H9 (cell line): ENCODE measurements at regions not wholly inside any gene's neighbourhood (a gene's known extent, or its start where the extent isn't known, plus 50 kb on each side); places are given as distances from the start of the nearest gene placed in this dataset.

Experiments used
- DNase-seq: peaks from one replicate; pipeline ENCODE4 v3.0.0-alpha.2; 2017
- H2AFZ ChIP-seq: one replicate; pipeline ENCODE4 v1.6.1; 2013; ENCODE audit warnings: mild to moderate bottlenecking, low read length, control low read depth, moderate library complexity
- H2AK5ac ChIP-seq: 2 replicates; pipeline ENCODE4 v1.6.1; 2013; ENCODE audit warnings: low read length, control low read depth, mixed read lengths; ENCODE audit not compliant: insufficient read length
- H2BK120ac ChIP-seq: one replicate; pipeline ENCODE4 v1.6.1; 2013; ENCODE audit warnings: low read depth, mild to moderate bottlenecking, low read length, control low read depth, inconsistent platforms; ENCODE audit not compliant: poor library complexity, severe bottlenecking
- H2BK12ac ChIP-seq: 2 replicates; pipeline ENCODE4 v1.6.1; 2013; ENCODE audit warnings: low read length, control low read depth, mixed read lengths, low read depth; ENCODE audit not compliant: insufficient read length
- H2BK15ac ChIP-seq: 2 replicates; pipeline ENCODE4 v1.6.1; 2013; ENCODE audit warnings: low read depth, low read length, control low read depth
- H2BK20ac ChIP-seq: one replicate; pipeline ENCODE4 v1.6.1; 2013; ENCODE audit warnings: low read depth, mild to moderate bottlenecking, low read length, control low read depth, inconsistent platforms; ENCODE audit not compliant: poor library complexity, severe bottlenecking
- H2BK5ac ChIP-seq: 2 replicates; pipeline ENCODE4 v1.6.1; 2013; ENCODE audit warnings: low read length, control low read depth, mixed read lengths; ENCODE audit not compliant: insufficient read length
- H3K14ac ChIP-seq: 2 replicates; pipeline ENCODE4 v1.6.1; 2013; ENCODE audit warnings: low read length, control low read depth; ENCODE audit not compliant: insufficient read depth
- H3K18ac ChIP-seq: 2 replicates; pipeline ENCODE4 v1.6.1; 2013; ENCODE audit warnings: low read depth, mild to moderate bottlenecking, mixed read lengths, low read length, control low read depth; ENCODE audit not compliant: insufficient read length
- H3K23ac ChIP-seq: 2 replicates; pipeline ENCODE4 v1.6.1; 2013; ENCODE audit warnings: low read length, control low read depth, mixed read lengths, low read depth; ENCODE audit not compliant: insufficient read length
- H3K23me2 ChIP-seq: 2 replicates; pipeline ENCODE4 v1.6.1; 2013; ENCODE audit warnings: low read depth, mild to moderate bottlenecking, mixed read lengths, low read length, control low read depth; ENCODE audit not compliant: insufficient read length, poor library complexity, severe bottlenecking
- H3K27ac ChIP-seq: 2 replicates; pipeline ENCODE4 v1.5.1; 2013; ENCODE audit warnings: low read length, control low read depth, mixed read lengths, low read depth; ENCODE audit not compliant: insufficient read length
- H3K27me3 ChIP-seq: 2 replicates; pipeline ENCODE4 v1.6.1; 2013; ENCODE audit warnings: low read length, control low read depth, inconsistent platforms; ENCODE audit not compliant: insufficient read depth
- H3K4ac ChIP-seq: 2 replicates; pipeline ENCODE4 v1.6.1; 2013; ENCODE audit warnings: low read depth, mild to moderate bottlenecking, control low read depth, inconsistent platforms, low read length, moderate library complexity
- H3K4me1 ChIP-seq: 2 replicates; pipeline ENCODE4 v1.6.1; 2013; ENCODE audit warnings: low read length, control low read depth, inconsistent platforms; ENCODE audit not compliant: insufficient read depth
- H3K4me2 ChIP-seq: 2 replicates; pipeline ENCODE4 v1.6.1; 2013; ENCODE audit warnings: low read length, control low read depth, mixed read lengths; ENCODE audit not compliant: insufficient read length, insufficient read depth
- H3K56ac ChIP-seq: 2 replicates; pipeline ENCODE4 v1.6.1; 2013; ENCODE audit warnings: low read depth, mild to moderate bottlenecking, mixed read lengths, low read length, control low read depth; ENCODE audit not compliant: insufficient read length
- H3K79me1 ChIP-seq: 2 replicates; pipeline ENCODE4 v1.6.1; 2013; ENCODE audit warnings: low read depth, mild to moderate bottlenecking, moderate library complexity, low read length, control low read depth, inconsistent platforms; ENCODE audit not compliant: insufficient read depth, poor library complexity, severe bottlenecking
- H3K79me2 ChIP-seq: 2 replicates; pipeline ENCODE4 v1.6.1; 2013; ENCODE audit warnings: low read length, control low read depth, inconsistent platforms; ENCODE audit not compliant: insufficient read depth
- H3K9ac ChIP-seq: 2 replicates; pipeline ENCODE4 v1.6.1; 2013; ENCODE audit warnings: low read length, control low read depth, mixed read lengths; ENCODE audit not compliant: insufficient read length; ENCODE audit errors: extremely low read depth
- H3K9me3 ChIP-seq: one replicate; pipeline ENCODE4 v1.6.1; 2013; ENCODE audit warnings: low read depth, low read length, inconsistent platforms; ENCODE audit not compliant: control insufficient read depth
- H3T11ph ChIP-seq: one replicate; pipeline ENCODE4 v1.6.1; 2013; ENCODE audit warnings: mild to moderate bottlenecking, low read length, control low read depth, inconsistent platforms
- H4K20me1 ChIP-seq: one replicate; pipeline ENCODE4 v1.6.1; 2013; ENCODE audit not compliant: control insufficient read depth, insufficient read length, insufficient read depth
- H4K5ac ChIP-seq: 2 replicates; pipeline ENCODE4 v1.6.1; 2013; ENCODE audit warnings: low read depth, mild to moderate bottlenecking, mixed read lengths, low read length, control low read depth; ENCODE audit not compliant: insufficient read length
- H4K8ac ChIP-seq: replicated peaks from 2 replicates; pipeline ENCODE4 v1.6.1; 2013; ENCODE audit warnings: low read length, control low read depth, mixed read lengths, low read depth; ENCODE audit not compliant: insufficient read length
- H4K91ac ChIP-seq: 2 replicates; pipeline ENCODE4 v1.6.1; 2013; ENCODE audit warnings: low read depth, mild to moderate bottlenecking, moderate library complexity, mixed read lengths, low read length, control low read depth; ENCODE audit not compliant: insufficient read length
- H3K27ac Mint-ChIP-seq, 3 experiments: 2 replicates in 2 of 3; 3 replicates in 1 of 3; pipeline ENCODE4 v1.8.0; 2020 to 2021; ENCODE audit warnings: mixed read lengths in 3 of 3, mild to moderate bottlenecking in 1 of 3, moderate library complexity in 1 of 3
- H3K27me3 Mint-ChIP-seq: 2 replicates; pipeline ENCODE4 v1.8.0; 2021; ENCODE audit warnings: low read depth, mild to moderate bottlenecking, moderate library complexity, mixed read lengths
- H3K36me3 Mint-ChIP-seq, 3 experiments: 2 replicates in 2 of 3; 3 replicates in 1 of 3; pipeline ENCODE4 v1.8.0; 2020 to 2021; ENCODE audit warnings: low read depth in 3 of 3, mixed read lengths in 3 of 3; ENCODE audit not compliant: insufficient read depth in 1 of 3
- H3K4me1 Mint-ChIP-seq, 2 experiments: 2 replicates each; pipeline ENCODE4 v1.8.0; 2020; ENCODE audit warnings: mixed read lengths in 2 of 2
- H3K4me3 Mint-ChIP-seq, 2 experiments: 2 replicates in 1 of 2; 3 replicates in 1 of 2; pipeline ENCODE4 v1.8.0; 2020 to 2021; ENCODE audit warnings: mild to moderate bottlenecking in 2 of 2, mixed read lengths in 2 of 2, moderate library complexity in 1 of 2
- H3K9me3 Mint-ChIP-seq, 2 experiments: 2 replicates in 1 of 2; 3 replicates in 1 of 2; pipeline ENCODE4 v1.8.0; 2020; ENCODE audit warnings: mild to moderate bottlenecking in 2 of 2, mixed read lengths in 2 of 2, moderate library complexity in 1 of 2
- WGBS: extraction: QIAGEN DNeasy Blood & Tissue Kit; methylation state at CpG from one replicate; pipeline ENCODE4 v1.1.7; 2013; ENCODE audit warnings: missing lambda C conversion rate, low lambda C conversion rate, mixed read lengths; ENCODE audit not compliant: insufficient read length; ENCODE audit errors: extremely low coverage; 5-methylcytosine and 5-hydroxymethylcytosine counted together
- TF ChIP-seq, protein P1 (sequence below): fragments of 200-600 bp; sonication (generic); conservative IDR thresholded peaks from 3 replicates; pipeline ENCODE4 v1.8.0; 2021; ENCODE audit warnings: antibody characterized with exemption, mild to moderate bottlenecking

- Histone ChIP-seq H3K23ac (no peak overlapping the region), H2BK15ac (no peak overlapping the region), H3K23me2 (no peaks in the 10 kb centered on the region), H3K4me1 (no peaks in the 10 kb centered on the region), H2BK120ac (no peak overlapping the region), H3K4ac (no peak overlapping the region), H2AFZ (no peak overlapping the region), H2BK12ac (no peak overlapping the region), H3K9me3 (peaks cover 72% of the 10 kb centered on the region), H4K20me1 (no peaks in the 10 kb centered on the region), H3K18ac (no peak overlapping the region), H3T11ph (no peak overlapping the region), H4K91ac (no peak overlapping the region), H3K14ac (no peak overlapping the region), H4K8ac (no peak overlapping the region), H3K4me2 (no peak overlapping the region), H4K5ac (no peak overlapping the region), H3K27me3 (no peaks in the 10 kb centered on the region), H2BK5ac (no peak overlapping the region), H3K27ac (no peak overlapping the region), H3K56ac (no peak overlapping the region), H3K79me2 (no peaks in the 10 kb centered on the region), H3K79me1 (no peaks in the 10 kb centered on the region), H2BK20ac (no peak overlapping the region), H3K9ac (no peak overlapping the region), H2AK5ac (no peak overlapping the region)
- H3K27ac Mint-ChIP-seq, result no peak overlapping the region
- H3K27me3 Mint-ChIP-seq, result no peaks in the 10 kb centered on the region
- no peak overlapping the region for H3K4me3 Mint-ChIP-seq
- TF ChIP-seq, protein P1, sequence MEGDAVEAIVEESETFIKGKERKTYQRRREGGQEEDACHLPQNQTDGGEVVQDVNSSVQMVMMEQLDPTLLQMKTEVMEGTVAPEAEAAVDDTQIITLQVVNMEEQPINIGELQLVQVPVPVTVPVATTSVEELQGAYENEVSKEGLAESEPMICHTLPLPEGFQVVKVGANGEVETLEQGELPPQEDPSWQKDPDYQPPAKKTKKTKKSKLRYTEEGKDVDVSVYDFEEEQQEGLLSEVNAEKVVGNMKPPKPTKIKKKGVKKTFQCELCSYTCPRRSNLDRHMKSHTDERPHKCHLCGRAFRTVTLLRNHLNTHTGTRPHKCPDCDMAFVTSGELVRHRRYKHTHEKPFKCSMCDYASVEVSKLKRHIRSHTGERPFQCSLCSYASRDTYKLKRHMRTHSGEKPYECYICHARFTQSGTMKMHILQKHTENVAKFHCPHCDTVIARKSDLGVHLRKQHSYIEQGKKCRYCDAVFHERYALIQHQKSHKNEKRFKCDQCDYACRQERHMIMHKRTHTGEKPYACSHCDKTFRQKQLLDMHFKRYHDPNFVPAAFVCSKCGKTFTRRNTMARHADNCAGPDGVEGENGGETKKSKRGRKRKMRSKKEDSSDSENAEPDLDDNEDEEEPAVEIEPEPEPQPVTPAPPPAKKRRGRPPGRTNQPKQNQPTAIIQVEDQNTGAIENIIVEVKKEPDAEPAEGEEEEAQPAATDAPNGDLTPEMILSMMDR, result no peak
- no CpG with 5 or more reads among the region's 4 CpGs for WGBS
- H3K4me1 Mint-ChIP-seq, result no peaks in the 10 kb centered on the region
- peaks cover 29 to 98% of the 10 kb centered on the region in 2 experiments for H3K9me3 Mint-ChIP-seq
- no peak for DNase-seq
- peaks cover 0 to 9% (median 0%) of the 10 kb centered on the region in 3 experiments; a peak in 2 of 7 replicates for H3K36me3 Mint-ChIP-seq
Measured at GRCh38 chr19:16022681-16023080, 53.6 kb upstream of the TPM4 start.
